ENCODE measurements at regions not wholly inside any gene's neighbourhood (a gene's known extent, or its start where the extent isn't known, plus 50 kb on each side); places are given as distances from the start of the nearest gene placed in this dataset.

GRCh38 chr4:175385797-175386196 lies 426.3 kb downstream of the GPM6A start:
- no peak for DNase-seq

- DNase-seq: no peak
Measured at GRCh38 chr4:175386776-175387507, 425.1 kb downstream of the GPM6A start.

GRCh38 chr4:175394208-175394607 lies 417.9 kb downstream of the GPM6A start:
- no peak for DNase-seq

GRCh38 chr4:175405961-175406360 lies 406.1 kb downstream of the GPM6A start:
- no peak for DNase-seq

DNA sequence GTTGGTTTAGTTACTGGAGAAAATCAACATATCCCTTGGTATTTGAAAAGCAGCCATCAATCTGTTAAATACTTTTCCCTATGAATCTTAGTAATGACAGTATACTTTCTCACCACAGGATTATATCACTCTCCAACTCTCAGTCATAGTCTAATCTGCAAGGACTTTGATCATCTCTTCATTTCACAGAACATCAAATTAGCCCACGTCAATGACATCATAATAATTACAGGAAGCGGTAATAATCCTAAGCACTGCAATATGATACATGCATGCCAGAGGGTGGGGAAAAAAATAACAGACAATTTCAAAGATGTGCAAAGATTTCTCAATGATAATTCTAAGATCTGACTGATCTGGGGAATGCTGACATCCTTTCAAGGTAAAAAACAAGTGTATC lies 404.1 kb downstream of the GPM6A start:
- DNase-seq: no peak

DNA sequence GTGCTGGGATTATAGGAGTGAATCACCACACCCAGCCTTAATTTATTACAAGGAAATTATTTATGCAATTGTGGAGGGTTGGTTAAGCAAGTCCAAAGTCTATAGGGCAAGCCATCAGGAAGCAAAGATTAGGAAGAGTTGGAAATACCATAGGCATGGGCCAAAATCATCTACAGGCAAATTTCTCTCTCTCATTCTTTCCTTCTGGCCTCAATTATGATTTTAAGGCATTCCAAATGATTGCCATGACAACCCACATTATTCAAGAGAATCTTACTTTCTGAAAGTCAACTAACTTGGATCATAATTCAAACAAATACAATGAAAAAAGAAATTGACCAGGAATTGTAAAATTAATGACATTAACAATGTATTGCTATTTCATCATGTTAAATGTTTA lies 400.8 kb downstream of the GPM6A start:
- no peak for DNase-seq

GRCh38 chr4:175412161-175412560 lies 399.9 kb downstream of the GPM6A start:
- no peak for DNase-seq

DNA sequence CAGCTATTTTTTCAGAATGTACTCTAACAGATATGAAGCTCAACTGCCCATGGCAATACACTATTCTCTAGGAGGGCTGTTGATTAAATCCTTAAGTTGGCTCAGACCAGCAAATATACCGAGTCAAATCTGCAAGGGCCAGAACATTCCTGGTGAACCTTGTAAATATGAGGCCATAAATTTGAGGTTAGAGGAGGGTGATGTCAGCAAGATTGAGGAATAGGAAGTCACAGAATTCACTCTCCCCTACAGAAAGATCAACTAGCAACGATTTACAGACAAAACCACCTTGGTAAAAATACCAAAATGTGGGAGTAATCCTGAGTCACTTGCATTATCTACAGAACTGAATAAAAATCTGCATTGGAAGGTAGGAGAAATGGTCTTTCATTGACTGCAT lies 399.3 kb downstream of the GPM6A start:
- peak; percentile 3 for DNase-seq

DNA sequence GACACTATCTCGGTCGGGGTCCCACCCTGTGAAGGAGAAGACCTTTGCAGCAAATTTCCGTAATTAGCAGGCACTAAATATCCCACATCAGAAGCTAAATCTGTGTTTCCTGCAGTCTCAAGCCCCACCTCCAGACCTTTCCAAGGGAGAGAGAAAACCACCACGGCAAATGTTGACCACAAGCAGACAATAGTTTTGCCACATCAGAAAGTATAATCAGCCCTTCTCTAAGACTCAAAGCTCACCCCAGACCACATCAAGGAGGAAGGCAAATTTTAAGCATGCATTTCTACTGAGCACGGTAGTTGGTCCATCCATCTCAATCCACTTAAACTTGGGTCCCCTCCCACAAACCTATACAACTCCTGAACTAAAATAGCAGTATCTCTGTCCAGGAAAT lies 398.5 kb downstream of the GPM6A start:
- no peak for DNase-seq

DNA sequence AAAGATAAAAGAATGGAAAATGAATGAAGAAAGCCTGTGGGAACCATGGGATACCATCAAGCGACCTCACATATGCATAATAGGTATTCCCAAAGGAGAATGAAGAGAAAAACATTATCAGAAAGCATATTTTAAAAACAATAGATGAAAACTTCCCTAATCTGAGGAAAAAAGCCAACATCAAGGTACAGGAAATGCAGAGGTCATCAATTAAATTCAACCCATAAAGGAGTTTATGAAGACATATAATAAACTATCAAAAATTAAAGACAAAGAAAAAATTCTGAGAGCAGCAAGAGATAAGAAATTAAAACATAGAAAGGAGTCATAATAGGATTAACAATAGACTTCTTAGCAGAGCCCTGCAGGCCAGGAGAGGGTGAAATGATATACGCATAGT lies 397.5 kb downstream of the GPM6A start:
- DNase-seq: no peak

DNA sequence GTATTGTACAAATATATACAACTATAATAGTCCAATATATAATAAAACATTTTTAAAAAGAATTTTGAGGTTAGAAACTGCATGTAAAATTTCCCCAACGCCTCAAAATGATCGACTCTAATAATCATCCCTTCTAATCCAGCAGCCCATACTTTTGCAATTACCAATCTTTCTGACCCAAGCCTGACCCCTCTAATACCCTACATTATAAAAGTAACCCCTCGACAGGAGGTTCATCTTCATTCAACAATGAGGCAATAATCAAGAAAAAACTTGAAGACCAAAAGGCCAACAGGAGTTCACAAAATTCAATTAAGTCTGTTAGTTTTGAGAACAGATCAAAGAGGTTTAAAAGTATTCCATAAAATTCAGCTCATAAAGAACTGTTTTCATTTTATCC lies 393.5 kb downstream of the GPM6A start:
- DNase-seq: no peak

DNA sequence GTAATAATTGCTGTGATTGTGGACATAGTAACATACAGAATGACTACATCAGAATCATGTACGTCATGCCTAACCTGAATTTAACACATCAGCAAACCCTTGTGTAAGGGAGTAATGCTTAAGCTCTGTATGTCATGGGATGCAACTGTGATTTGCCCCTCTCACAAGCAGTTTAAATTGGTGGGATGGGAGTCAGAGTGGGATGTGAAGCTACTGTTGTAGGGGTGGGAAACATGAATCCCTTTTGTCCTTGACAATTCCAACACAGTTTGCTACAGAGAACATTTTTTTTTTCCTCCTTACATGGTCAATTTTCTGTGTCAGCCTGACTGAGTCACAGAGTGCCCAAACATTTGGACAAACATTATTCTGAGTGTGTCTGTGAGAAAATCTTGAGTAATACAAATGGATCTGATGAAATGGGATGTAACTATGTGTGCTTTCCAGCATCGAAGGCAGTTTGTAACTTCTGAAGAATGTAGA lies 392.8 kb downstream of the GPM6A start:
- no peak for DNase-seq

- DNase-seq: no peak
Measured at GRCh38 chr4:175421506-175421905, 390.6 kb downstream of the GPM6A start.

DNA sequence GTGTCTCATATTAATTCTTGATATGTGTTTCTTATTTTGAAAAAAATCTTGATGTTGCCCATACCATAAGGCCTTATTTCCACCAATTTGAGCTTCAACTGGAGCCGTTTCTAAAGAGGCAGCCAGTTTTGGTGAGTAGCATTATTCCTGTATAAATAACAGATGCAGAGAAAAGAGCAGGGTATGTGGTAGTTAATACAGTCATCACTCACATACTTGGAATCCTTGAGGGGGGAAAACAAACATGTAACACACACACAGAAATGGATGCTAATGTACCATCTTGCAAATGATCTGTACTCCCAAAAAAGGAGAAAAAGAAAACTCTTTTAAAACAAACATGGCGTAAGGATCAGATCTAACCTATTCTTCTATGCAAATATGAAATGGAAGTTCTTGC lies 389.7 kb downstream of the GPM6A start:
- no peak for DNase-seq

DNA sequence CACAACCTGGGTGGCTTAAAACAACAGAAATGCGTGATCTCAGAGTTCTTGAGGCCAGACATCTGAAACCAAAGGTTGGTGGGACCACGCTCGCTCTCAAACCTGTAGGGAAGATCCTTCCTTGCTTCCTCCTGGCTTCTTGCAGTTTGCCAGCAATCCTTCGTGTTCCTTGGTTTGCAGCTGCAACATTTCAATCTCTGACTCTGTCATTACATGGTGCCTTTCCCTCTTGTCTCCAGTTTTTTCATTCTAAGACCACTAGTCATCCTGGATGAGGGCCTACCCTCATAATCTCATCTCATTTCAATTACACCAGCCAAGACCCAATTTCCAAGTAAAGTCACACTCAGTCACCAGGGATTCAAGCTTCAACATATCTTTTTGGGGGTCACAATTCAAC lies 388.0 kb downstream of the GPM6A start:
- no peak for DNase-seq

GRCh38 chr4:175427751-175428150 lies 384.3 kb downstream of the GPM6A start:
- no peak for DNase-seq

GRCh38 chr4:175431694-175432093 lies 380.4 kb downstream of the GPM6A start:
- DNase-seq: no peak

- DNase-seq: no peak
Measured at GRCh38 chr4:175435381-175435783, 376.7 kb downstream of the GPM6A start.

GRCh38 chr4:175436196-175436595 lies 375.9 kb downstream of the GPM6A start:
- no peak for DNase-seq

GRCh38 chr4:175440786-175441185 lies 371.3 kb downstream of the GPM6A start:
- no peak for DNase-seq

GRCh38 chr4:175441256-175441655 lies 370.8 kb downstream of the GPM6A start:
- no peak for DNase-seq

GRCh38 chr4:175443547-175443946 lies 368.5 kb downstream of the GPM6A start:
- DNase-seq: no peak

DNA sequence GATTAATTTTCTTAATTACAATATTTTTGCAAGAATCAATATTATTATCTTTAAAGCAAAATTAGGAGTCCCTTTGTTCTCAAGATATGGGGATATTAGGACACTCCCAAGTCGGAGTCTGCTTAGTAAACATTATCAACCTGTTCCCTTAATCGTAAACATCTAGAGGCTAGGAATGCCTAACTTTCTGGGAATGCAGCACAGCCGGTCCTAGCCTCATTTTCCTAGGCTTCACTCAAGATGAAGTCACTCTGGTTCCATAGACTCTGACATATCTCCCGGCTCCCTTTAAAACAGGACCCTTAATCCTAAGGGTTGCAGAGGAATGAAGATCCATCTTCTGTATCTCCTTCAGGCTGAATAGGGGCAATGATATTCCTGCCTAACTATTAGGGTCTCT lies 367.6 kb downstream of the GPM6A start:
- DNase-seq: no peak

DNA sequence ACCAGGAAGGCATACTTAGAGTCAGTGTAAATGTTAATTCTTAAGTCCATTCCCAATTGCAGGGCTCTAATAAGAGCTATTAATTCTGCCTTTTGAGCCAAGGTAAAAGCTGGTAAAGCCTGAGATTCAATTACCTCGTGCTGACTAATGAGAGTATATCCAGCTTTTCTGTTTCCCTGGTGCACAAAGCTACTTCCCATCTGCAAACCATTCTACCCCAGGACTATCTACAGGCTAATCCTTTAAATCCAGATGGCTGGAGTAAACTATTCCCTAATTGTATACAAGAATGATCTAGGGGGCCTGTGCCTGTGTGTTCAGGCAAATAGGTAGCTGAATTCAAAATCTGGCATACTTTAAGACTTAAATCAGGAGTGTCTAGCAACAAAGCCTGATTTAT lies 365.0 kb downstream of the GPM6A start:
- no peak for DNase-seq

DNA sequence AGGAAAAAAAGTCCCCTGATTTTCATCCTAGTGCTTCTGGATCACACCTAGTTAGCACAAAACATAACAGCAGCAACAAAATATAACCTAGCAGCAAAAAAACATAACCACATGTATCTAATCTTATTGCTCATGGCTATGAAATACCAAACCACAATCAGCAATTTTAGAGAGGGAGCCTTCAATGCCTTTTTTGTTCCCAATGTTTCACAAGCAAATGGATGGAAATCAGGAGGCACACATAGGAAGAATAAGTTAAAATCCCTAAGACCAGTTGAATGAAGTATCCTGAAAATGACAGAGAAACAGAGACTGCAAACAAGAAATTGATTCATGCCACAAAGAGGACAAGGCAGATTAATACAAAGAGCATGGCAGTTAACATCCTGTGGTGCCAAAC lies 361.6 kb downstream of the GPM6A start:
- no peak for DNase-seq
